Germinal center (tissue), 1 donor: ENCODE measurements at regions not wholly inside any gene's neighbourhood (a gene's known extent, or its start where the extent isn't known, plus 50 kb on each side); places are given as distances from the start of the nearest gene placed in this dataset.

Experiments
- DNase-seq: peaks from one replicate; pipeline ENCODE4 v3.0.0; 2012; ENCODE audit warnings: mixed read lengths, low spot score

DNA sequence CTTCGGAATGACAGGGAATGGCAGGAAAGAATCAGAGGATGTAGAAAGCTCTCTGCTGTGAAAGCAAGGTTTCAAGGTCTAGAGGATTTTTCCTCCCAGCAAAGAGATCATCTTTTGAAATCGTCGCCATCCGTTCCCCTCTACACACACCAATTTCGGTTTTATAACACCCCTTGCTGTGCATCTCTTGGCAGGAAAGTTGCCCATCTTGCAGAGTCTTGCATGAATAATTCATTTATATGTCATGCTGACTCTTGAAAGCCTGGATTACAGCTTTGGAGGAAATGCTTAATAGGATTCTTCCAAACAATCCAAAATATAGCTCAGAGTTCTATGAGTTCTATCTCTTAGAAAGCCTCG lies 262.7 kb downstream of the CHL1 start:
- no peak for DNase-seq

DNA sequence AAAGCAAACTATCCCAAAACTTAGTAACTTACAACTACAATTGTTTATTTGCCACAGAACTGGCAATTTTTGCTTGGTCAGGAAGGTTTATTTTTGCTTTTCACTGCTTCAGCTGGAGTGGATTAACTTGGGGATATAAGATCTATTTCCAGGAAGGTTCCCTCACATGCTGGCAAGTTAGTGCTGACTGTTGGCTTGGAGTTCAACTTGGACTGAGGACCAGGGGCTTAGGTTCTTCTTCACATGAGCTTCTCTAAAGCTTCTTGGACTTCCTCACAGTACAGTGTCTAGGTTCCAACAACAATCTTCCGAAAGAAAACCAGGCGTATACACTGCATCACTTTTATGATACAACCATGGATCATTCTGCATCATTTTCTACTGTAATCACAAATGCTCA lies 264.4 kb downstream of the CHL1 start:
- no peak for DNase-seq

DNA sequence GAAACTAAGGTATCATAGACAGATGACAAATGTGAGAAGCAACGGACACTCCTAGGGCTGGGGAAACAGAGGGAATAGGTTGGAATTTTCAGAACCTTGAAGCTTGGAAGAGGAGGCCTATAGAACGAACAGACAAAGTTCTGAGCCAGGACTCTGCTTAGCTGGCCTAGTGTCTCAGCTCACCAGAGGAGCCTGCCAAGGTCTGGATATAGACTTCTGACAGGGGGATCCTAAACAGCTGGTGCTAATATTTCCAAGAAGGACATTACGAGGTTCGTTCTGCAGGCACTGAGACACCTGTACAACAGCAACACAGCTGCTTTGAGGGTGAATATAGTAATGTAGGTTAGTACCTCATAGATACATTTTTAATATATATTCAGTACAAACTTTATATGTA lies 266.3 kb downstream of the CHL1 start:
- no peak for DNase-seq

DNA sequence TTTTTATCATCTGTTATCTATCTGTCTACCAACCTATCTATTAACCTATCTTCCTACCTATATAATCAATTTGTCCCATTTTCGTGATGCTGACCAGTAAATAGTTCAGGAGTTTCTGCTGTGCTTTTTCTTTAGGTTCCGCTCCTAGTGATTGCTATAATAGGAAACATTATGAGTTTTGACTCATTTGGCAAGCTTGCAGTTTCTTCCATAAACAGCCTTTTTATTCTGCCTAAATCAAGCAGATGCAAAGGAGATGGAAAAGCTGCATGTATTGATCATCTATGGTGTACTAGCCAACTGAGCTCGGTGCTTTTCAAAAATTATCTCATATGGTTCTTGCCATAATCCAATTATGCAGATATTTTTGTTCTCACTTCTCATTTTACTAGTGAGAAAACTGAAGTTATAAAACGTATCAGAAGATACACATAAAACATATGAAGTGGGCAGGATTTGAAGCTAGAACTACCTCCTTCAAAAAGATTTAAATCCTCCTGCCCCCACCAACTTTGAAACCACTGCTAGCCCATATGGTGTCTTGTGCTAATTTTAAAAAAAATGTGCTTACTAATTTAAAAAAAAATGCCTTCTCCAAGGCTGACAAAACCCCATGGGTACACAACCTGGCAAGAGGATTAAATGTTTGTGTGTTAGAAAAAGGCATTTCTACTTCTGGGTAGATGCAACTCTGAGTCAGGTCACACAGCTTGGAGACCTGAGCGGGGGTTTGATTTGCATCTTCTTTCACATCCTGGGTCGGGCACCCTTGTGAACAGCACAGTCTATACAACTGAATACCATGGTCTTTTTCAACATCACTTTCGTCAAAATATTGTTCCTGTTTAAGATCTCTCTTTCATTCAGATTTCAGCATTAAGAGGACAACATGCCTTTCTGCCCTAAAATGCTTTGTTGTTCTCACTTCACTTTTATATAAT lies 267.0 kb downstream of the CHL1 start:
- DNase-seq = peak; percentile 39

DNA sequence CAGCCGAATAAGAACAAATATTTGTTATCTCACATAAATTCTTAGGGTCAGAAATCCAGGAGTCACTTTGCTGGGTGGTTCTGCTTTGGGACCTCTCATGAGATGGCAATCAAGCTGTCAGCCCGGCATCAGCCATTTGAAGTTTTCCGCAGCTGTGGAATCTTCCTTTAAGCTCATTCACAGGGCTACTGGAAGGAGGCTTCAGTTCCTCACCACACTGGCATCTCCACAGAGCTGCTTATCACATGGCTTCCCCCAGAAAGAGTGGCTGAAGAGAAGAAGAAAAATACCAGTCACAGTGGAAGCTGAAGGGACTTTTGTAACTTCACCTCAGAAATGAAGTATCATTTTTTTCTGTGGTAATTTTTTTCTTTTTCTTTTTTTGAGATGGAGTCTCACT lies 267.7 kb downstream of the CHL1 start:
- no peak for DNase-seq

DNA sequence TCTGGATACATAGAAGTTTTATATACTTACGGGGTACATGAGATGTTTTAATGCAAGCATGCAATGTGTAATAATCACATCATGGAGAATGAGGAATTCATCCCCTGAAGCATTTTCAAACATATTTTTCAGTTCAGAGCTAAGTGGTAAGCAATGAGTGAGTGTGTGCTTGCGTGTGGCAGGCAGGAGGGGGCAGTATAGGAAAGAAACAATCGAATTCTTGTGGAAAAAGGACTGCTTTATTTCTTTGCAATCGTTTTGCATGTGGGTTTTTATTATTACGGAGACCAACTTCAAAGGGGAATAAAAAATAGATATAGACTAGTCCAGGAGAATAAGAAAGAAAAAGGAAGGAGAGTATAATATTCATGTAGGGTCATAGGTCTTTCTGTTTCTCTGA lies 271.6 kb downstream of the CHL1 start:
- peak; percentile 7 for DNase-seq

DNA sequence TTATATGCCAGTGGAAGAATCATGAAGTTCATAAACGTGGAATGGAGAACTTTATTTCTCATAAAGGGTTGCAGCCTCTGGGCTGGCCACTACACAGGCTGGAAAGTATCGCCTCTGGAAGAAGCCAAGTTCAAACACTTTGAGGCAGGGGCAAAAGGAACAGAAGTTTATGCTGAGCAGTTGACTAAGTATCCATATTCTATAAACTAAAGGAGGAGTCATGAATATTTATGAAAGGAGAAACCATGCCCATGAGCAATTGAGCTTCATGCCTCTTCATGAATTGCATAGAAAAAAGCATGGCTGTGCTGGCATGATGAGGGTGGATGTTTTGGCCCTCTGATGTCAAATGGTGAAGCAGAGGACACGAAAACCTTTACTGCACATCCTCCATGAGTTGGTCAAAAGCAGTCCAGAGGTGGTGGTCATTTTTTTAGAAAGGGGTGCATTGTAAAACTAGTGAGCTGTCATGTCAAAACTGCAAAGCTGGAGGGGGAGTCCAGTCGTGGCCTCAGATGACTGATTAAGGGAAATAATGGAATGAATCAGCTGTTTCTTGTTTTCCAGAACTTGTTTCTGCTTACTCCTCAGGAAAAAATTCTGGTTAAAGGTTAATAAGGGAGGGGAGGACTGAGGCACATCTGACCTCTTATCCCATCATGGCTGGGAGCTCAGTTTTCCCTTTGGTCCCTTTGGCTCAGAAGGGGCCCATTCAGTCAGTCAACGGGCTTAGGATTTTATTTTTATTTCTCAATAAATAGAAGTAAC lies 276.7 kb downstream of the CHL1 start:
- DNase-seq = no peak

DNA sequence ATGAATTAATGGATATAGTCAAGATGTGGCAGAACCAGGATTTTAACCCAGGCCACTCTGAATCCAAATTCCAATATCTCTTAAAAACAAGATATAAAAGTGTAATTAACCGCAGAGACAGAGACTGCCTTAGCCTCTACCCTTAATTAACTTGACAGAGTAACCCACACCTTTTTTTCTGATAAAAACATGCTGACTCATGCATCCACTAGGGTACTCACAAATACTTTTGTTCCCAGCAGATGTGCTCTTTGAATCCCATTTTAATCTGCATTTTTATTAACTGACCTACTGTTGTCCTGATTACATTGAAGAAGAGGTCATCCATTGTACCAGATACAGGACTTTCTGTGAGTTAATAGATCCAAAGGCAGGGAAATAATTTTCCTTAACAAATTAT lies 278.3 kb downstream of the CHL1 start:
- DNase-seq = no peak

DNA sequence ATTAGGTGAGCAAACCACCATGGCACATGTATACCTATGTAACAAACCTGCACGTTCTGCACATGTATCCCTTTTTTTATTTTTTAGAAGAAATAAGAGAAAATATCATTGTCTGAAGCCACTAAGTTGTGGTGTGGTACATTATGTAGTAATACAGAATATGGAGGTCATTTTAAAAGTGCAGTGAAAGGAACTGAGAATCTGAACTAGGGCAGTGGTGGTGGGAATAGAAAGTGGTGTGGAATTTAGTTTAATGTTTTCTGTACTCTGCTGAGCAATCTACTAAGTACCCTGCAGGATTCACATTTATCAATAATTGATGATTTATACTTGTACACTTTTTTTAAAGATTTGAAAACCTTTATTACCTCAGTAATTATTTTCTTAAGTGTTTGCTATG lies 283.5 kb downstream of the CHL1 start:
- no peak for DNase-seq

DNA sequence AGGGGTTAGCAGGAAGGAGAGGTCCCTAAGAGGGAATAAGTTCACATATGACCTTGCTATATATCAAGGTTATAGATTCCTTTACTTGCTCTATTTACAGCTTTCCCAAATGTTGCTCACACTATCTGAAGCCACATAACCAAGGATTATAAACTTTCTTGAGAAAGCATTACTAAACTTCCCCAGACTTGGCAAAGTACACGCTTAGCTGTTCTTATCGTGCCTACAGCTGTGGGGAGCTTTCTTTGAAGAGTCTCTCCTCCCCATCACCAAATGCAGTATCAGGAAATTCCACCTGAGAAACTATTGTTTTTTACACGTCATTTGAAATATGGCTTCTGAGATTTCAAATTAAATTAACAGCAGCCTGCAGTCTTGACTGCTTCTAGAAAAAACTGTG lies 284.5 kb downstream of the CHL1 start:
- DNase-seq = no peak

DNA sequence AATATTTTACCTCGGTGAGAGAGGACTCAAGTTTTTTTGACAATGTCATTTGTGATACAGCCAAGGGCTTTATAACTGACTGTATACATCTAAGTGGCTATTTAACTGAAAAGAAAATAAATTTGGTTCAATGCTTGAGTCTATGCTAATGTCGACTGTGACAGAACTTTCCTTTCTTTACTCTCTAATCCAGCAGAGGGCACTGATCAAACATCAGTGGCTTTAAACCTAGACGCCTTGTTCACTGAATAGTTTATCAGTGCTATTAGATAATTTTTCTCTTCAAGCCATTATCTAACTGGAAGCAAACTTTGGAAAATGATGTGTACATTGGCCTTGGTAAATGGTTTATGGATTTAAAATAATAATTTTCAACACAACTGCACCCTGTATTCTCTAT lies 285.1 kb downstream of the CHL1 start:
- no peak for DNase-seq

DNA sequence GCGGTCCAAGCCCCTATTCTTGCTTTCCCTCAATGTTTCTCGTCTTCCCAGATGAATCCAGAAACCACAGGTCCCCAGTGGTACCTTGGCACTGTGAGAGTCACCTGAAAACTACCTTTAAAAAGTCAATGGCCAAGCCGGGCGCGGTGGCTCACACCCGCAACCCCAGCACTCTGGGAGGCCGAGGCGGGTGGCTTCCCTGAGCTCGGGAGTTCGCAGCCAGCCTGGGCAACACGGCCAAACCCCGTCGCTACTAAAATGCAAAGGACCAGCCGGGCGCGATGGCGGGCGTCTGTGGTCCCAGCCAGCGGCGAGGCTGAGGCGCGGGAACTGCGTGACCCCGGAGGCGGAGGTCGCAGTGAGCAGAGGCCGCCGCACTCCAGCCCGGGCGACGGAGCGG lies 285.9 kb downstream of the CHL1 start:
- DNase-seq = no peak

DNA sequence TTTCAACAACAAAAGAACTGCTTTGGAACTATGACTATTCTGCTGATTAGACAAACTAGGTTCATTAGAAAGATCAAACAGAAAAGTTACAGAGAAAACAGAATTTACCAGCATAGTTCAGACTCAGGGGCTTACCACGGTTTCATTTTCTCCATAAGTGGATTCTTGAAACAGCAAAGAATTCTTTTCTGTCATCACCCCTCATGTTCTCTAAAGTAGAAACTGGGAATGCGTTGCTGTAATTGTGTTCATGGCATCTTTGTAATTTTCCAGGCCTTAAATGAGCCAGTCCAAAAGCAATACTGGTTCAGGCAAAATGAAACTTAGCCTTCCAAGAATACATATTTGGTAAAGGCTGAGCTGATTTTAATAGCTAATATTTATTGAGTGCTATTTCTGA lies 287.8 kb downstream of the CHL1 start:
- DNase-seq = no peak

DNA sequence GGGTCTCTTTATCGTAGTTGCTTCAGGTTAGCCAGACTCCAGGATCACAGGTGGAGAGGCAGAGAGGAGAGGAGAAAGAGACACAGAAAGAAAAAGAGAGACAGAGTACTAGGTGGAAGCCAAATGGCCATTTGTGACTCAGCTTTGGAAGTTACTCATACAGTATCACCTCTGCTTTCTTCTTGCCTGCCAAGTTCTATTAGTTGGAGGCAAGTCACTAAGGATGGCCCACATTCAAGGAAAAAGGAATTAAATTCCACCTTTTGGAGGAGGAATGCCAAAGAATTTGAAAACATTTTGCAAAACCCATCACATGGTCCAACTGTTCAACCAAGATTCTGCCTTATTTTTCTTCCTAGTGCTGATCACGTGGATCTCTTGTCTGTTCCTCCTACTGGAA lies 291.1 kb downstream of the CHL1 start:
- DNase-seq = no peak

DNA sequence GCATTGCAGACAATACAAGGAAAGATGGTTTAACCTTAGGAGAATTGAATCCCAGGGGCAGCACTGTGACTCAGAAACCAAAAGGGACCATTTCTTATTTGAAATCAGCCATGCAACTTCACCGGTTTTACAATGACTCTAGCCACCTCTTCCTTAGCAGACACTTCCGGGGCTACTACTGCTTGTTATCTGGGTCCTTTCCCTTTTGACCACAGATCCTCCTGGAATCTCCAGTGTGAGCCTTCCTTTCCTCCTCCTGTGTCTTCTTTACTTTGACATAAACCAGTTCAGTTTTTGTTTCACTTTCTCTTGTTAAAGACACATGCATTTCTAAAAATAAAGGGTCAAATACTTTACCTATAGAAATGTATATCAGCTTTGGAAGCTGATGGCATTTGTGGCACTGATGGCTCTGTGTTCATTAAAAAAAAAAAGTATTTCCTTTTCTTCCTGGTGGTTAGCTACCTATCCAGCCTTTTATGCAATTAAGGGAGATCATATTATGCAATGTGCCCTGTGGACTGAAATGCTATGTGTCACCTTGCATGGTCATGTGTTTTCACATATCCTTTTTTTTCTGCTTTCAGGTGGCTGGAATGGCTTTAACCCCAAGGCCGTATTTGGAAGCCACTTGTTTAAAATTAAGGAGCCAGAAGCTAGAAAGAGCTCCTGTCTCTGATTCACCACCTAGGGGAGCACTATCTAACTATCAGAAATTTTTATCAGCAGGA lies 296.2 kb downstream of the CHL1 start:
- DNase-seq = no peak

DNA sequence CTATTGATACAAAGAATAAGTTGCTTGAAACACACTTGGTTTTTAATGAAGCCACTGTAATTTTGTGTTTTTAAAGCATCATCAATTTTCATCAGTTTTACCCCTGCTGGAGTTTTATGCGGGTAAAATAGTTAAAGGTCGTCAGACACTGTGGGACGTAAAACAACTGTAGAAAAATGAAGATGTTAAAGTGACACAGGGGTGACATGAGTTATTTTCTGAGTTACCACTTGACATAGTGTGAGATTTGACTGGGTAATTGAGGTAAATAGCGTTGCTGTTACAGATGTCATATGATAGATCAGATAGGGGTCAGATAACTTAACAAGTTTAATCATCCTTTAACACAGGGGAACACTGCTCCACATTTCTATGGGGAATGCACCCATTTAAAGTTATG lies 297.6 kb downstream of the CHL1 start:
- DNase-seq = no peak

DNA sequence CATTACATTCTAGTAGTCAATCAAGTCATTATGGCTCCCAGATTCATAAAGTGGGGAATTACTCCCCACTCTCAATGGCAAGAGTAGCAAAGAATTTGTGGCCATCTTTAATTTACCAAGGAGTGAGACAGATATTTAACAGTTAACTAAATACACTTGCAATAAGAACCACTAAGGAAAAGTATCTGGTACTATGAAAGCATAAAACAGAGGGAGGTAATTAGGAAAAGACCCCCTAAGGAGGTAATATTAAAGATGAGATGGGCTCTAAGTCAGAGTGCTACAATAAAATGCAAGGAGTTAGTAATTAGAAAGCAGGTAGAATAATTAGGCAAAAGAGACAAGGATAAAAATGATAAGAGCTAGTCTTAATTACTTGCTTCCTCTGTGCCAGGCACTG lies 301.9 kb downstream of the CHL1 start:
- no peak for DNase-seq

DNA sequence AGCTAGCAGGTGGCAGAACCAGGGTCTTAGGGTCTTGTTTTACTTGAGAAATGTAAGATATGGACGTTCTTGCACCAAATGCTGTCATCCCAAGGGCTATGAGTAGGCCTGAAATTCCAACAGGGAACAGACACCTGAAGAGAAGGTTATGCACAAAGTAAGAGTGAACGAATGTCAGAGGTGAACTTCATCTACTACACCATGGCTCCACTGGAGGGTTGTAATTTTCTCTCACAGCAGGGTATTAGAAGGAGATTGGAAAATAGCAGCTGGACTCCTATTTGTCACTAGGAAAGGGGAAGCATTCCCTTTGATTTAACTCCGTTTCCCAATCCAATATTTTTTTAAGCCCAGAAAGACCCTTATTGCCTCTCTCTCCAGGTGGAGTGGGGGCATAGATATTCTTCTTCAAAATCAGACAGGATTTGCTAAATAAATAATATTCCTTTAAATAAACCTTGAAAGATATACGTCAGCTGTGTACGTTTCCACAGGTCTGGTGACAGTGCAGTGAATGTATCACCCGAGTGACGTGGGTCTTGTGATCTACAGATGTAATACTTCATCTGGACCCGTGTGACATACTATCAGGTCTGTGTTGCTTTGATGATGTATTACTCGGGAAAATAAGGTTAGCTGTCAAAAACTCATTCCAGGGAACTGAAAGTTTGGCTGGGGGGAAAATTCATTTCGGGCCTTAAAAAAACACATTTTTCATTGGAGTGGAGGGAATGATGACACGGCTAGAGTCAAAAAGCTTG lies 302.6 kb downstream of the CHL1 start:
- no peak for DNase-seq

DNA sequence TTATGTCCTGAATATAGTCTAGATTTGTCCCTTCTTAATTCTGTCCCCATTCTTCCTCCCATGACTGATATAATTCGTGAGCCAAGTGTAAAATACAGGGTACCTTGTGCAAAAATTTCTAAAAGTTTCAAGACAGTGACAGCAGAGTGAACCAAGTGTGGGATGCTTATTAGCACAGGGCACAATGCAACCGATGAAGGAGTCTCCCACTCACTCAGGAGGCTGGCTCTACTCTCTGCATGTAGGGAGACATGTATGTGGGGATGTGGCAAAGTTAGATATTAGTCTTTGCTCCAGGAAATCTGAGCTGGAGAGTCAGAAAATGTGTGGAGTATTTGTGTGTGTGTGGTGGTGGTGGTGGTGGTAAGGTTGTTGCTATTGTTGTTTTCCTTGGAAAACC lies 305.9 kb downstream of the CHL1 start:
- no peak for DNase-seq

DNA sequence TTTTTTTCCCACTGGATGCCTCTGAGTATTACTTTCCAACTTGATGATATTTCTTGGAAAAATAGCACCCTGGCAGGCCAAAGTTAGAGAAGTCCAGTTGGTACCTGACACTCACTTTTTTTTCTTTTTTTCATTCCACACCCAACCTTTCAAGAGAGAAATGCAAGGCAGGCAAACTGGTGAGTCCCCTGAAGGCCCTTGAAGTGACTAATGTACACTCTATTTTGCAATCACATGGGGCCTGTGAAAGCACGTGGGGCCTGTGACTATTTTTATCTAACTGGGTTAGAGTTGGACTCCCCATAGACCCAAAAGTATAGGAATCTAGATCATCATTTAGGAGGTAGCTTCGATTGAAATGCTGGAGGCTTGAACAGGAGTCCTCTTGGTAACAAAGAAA lies 316.7 kb downstream of the CHL1 start:
- DNase-seq = no peak

DNA sequence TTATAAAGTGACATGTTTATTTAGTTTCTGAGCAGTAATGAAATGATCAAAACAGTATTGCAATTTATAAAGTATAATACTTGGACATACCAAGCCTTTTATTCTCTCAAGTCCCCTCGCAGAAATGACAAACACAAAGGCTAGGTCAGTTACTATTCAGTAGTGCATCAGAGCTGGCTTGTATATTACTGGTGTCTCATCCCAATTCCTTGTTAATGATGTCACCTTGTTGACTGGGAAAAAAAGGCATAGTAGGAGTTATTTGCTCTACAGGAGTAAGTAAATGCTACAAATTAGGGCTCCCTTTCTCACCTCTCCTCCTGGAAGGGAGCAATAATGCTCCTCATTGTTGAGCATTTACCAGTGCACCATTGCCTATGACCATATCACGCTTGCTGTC lies 317.6 kb downstream of the CHL1 start:
- no peak for DNase-seq

DNA sequence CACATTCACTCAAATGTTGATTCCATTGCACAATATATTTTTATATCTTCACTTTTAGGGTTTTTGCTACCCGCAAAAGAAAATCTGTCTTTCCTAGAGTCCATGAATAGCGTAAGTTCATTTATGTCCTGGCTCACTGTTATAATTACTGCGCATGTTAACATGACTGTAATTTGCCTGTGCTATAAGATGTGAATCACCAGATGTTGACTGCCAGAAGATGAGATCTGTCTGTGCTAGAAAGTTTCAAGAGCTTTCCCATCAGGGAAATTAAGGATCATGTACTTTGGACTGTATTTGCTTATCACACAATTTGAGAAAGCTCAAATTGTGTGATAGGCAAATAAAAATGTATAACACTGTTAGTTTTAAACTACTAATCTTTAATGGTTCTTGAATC lies 322.5 kb downstream of the CHL1 start:
- DNase-seq = no peak
